Naive B cell (primary cell): ENCODE measurements at regions not wholly inside any gene's neighbourhood (a gene's known extent, or its start where the extent isn't known, plus 50 kb on each side); places are given as distances from the start of the nearest gene placed in this dataset.
"Not testable (repeated sequence)": the region's sequence is repeated elsewhere in the genome, so short reads cannot be mapped to it uniquely, and the experiment has no call there.

Experiments used
- ATAC-seq, 2 donors: fragments of 150-1000 bp; cut with Tn5 transposase; 2 replicates each; pipeline ENCODE4 v1.10.0; 2021; ENCODE audit warnings: low read depth in 2 of 2, mild to moderate bottlenecking in 2 of 2, moderate library complexity in 2 of 2
- DNase-seq: peaks from one replicate; pipeline ENCODE4 v3.0.0; 2022
- H3K27ac Mint-ChIP-seq, 6 donors: one replicate each; pipeline ENCODE4 v1.8.0; 2020 to 2022; ENCODE audit warnings: mild to moderate bottlenecking in 6 of 6, mixed read lengths in 6 of 6, moderate library complexity in 5 of 6, inconsistent platforms in 2 of 6
- H3K27me3 Mint-ChIP-seq, 3 donors: one replicate each; pipeline ENCODE4 v1.8.0; 2021 to 2022; ENCODE audit warnings: mixed read lengths in 3 of 3, mild to moderate bottlenecking in 1 of 3
- H3K36me3 Mint-ChIP-seq, 2 donors: one replicate each; pipeline ENCODE4 v1.8.0; 2020 to 2022; ENCODE audit warnings: mixed read lengths in 2 of 2, inconsistent platforms in 1 of 2, mild to moderate bottlenecking in 1 of 2
- H3K4me1 Mint-ChIP-seq, 3 donors: one replicate each; pipeline ENCODE4 v1.8.0; 2020 to 2022; ENCODE audit warnings: mixed read lengths in 3 of 3, inconsistent platforms in 1 of 3, mild to moderate bottlenecking in 1 of 3, moderate library complexity in 1 of 3
- H3K4me3 Mint-ChIP-seq, 8 donors: one replicate each; pipeline ENCODE4 v1.8.0; 2020 to 2022; ENCODE audit warnings: mild to moderate bottlenecking in 8 of 8, mixed read lengths in 8 of 8, moderate library complexity in 8 of 8, inconsistent platforms in 2 of 8
- H3K9me3 Mint-ChIP-seq, 7 donors: one replicate each; pipeline ENCODE4 v1.8.0; 2020 to 2022; ENCODE audit warnings: mixed read lengths in 7 of 7, mild to moderate bottlenecking in 5 of 7, inconsistent platforms in 2 of 7, moderate library complexity in 1 of 7

GRCh38 chr9:65566018-65566417 is 109.7 kb upstream of the ZNG1E start:
- not testable (repeated sequence) for H3K27me3 Mint-ChIP-seq, DNase-seq, ATAC-seq, H3K27ac Mint-ChIP-seq, H3K36me3 Mint-ChIP-seq, H3K4me3 Mint-ChIP-seq, H3K4me1 Mint-ChIP-seq, H3K9me3 Mint-ChIP-seq

GRCh38 chr9:65519018-65519417 is 156.7 kb upstream of the ZNG1E start:
- H3K4me1 Mint-ChIP-seq, H3K27me3 Mint-ChIP-seq, H3K27ac Mint-ChIP-seq, H3K36me3 Mint-ChIP-seq, DNase-seq, H3K9me3 Mint-ChIP-seq, ATAC-seq, H3K4me3 Mint-ChIP-seq: not testable (repeated sequence)

- not testable (repeated sequence) for DNase-seq, H3K27ac Mint-ChIP-seq, H3K27me3 Mint-ChIP-seq, H3K9me3 Mint-ChIP-seq, ATAC-seq, H3K4me3 Mint-ChIP-seq, H3K36me3 Mint-ChIP-seq, H3K4me1 Mint-ChIP-seq
Measured at GRCh38 chr9:65514465-65514864, 161.3 kb upstream of the ZNG1E start.

GRCh38 chr9:65507897-65508296 is 167.8 kb upstream of the ZNG1E start:
- ATAC-seq, DNase-seq, H3K4me3 Mint-ChIP-seq, H3K9me3 Mint-ChIP-seq, H3K4me1 Mint-ChIP-seq, H3K27me3 Mint-ChIP-seq, H3K27ac Mint-ChIP-seq, H3K36me3 Mint-ChIP-seq: not testable (repeated sequence)

GRCh38 chr9:65504686-65505085 is 171.0 kb upstream of the ZNG1E start:
- not testable (repeated sequence) for H3K4me1 Mint-ChIP-seq, H3K27ac Mint-ChIP-seq

GRCh38 chr9:65503696-65504095 is 172.0 kb upstream of the ZNG1E start:
- H3K4me1 Mint-ChIP-seq, H3K9me3 Mint-ChIP-seq, ATAC-seq, DNase-seq, H3K4me3 Mint-ChIP-seq, H3K36me3 Mint-ChIP-seq, H3K27me3 Mint-ChIP-seq, H3K27ac Mint-ChIP-seq: not testable (repeated sequence)

More at GRCh38 chr9:65504686-65505085, 171.0 kb upstream of the ZNG1E start:
- H3K4me3 Mint-ChIP-seq, DNase-seq, H3K36me3 Mint-ChIP-seq, ATAC-seq, H3K9me3 Mint-ChIP-seq, H3K27me3 Mint-ChIP-seq: not testable (repeated sequence)

- H3K27ac Mint-ChIP-seq, ATAC-seq, H3K4me3 Mint-ChIP-seq, H3K36me3 Mint-ChIP-seq, DNase-seq, H3K27me3 Mint-ChIP-seq, H3K4me1 Mint-ChIP-seq: not testable (repeated sequence)
- H3K9me3 Mint-ChIP-seq, result peaks cover 0 to 12% (median 7%) of the 10 kb centered on the region in 7 donors
Measured at GRCh38 chr9:65482890-65483289, 192.8 kb upstream of the ZNG1E start.

- not testable (repeated sequence) for H3K9me3 Mint-ChIP-seq, H3K36me3 Mint-ChIP-seq, ATAC-seq, H3K27ac Mint-ChIP-seq, H3K27me3 Mint-ChIP-seq, H3K4me1 Mint-ChIP-seq, H3K4me3 Mint-ChIP-seq, DNase-seq
Measured at GRCh38 chr9:65481291-65481690, 194.4 kb upstream of the ZNG1E start.

- not testable (repeated sequence) for H3K4me3 Mint-ChIP-seq, H3K27ac Mint-ChIP-seq, H3K36me3 Mint-ChIP-seq, H3K27me3 Mint-ChIP-seq, H3K4me1 Mint-ChIP-seq, ATAC-seq, DNase-seq, H3K9me3 Mint-ChIP-seq
Measured at GRCh38 chr9:65474891-65475290, 189.9 kb upstream of the FOXD4L5 start.

GRCh38 chr9:65473059-65473822 is 188.2 kb upstream of the FOXD4L5 start:
- not testable (repeated sequence) for H3K4me1 Mint-ChIP-seq, H3K36me3 Mint-ChIP-seq, ATAC-seq, DNase-seq, H3K27ac Mint-ChIP-seq, H3K4me3 Mint-ChIP-seq, H3K27me3 Mint-ChIP-seq
- peaks cover 0 to 13% (median 3%) of the 10 kb centered on the region in 7 donors for H3K9me3 Mint-ChIP-seq

- not testable (repeated sequence) for H3K4me1 Mint-ChIP-seq, DNase-seq, H3K27ac Mint-ChIP-seq, H3K36me3 Mint-ChIP-seq, H3K27me3 Mint-ChIP-seq, ATAC-seq, H3K4me3 Mint-ChIP-seq
- H3K9me3 Mint-ChIP-seq, result peaks cover 0 to 13% (median 3%) of the 10 kb centered on the region in 7 donors
Measured at GRCh38 chr9:65471106-65471505, 186.1 kb upstream of the FOXD4L5 start.

- not testable (repeated sequence) for H3K27me3 Mint-ChIP-seq, DNase-seq, H3K4me1 Mint-ChIP-seq, H3K27ac Mint-ChIP-seq, H3K4me3 Mint-ChIP-seq, ATAC-seq
- H3K36me3 Mint-ChIP-seq, result peaks cover 0 to 17% of the 10 kb centered on the region in 2 donors
- H3K9me3 Mint-ChIP-seq, result peaks cover 6 to 29% (median 22%) of the 10 kb centered on the region in 7 donors
Measured at GRCh38 chr9:65466911-65467734, 182.1 kb upstream of the FOXD4L5 start.

GRCh38 chr9:65465246-65465895 is 180.4 kb upstream of the FOXD4L5 start:
- not testable (repeated sequence) for DNase-seq, H3K4me3 Mint-ChIP-seq, H3K27ac Mint-ChIP-seq, H3K4me1 Mint-ChIP-seq, ATAC-seq, H3K27me3 Mint-ChIP-seq
- Mint-ChIP-seq H3K36me3 (peaks cover 0 to 17% of the 10 kb centered on the region in 2 donors), H3K9me3 (peaks cover 9 to 35% (median 22%) of the 10 kb centered on the region in 7 donors)
